Endothelial cell of umbilical vein (primary cell): ENCODE measurements at regions not wholly inside any gene's neighbourhood (a gene's known extent, or its start where the extent isn't known, plus 50 kb on each side); places are given as distances from the start of the nearest gene placed in this dataset.

ENCODE experiments used
- BruUV-seq: library from RNA; stranded (reverse); fragments of 400-500 nt; replicated peaks from 2 replicates; lab custom pipeline; 2021; lab: Mats Ljungman, UMichigan
- CTCF ChIA-PET: fragments of 300-600, 350-600 bp; sonication (Branson Sonifier 250); formaldehyde crosslinking; loops from one replicate; lab custom pipeline; 2021; ENCODE audit warnings: antibody characterized with exemption, inconsistent platforms; lab: Charles Lee
- POLR2A ChIA-PET: fragments of 300-600, 350-600 bp; sonication (Branson Sonifier 250); formaldehyde crosslinking; loops from one replicate; lab custom pipeline; 2021; ENCODE audit warnings: antibody characterized with exemption, inconsistent platforms; lab: Charles Lee
- DNase-seq: peaks from one replicate; pipeline ENCODE4 v3.0.0-alpha.2; 2011; ENCODE audit warnings: low read depth, low spot score
- FAIRE-seq: peaks from 2 replicates; lab custom pipeline; 2011; peaks lifted over from hg19 to GRCh38; lab: Jason Lieb, UNC
- H2AFZ ChIP-seq: 2 replicates; pipeline ENCODE4 v1.6.0; 2012; ENCODE audit warnings: low read depth, low read length, control low read depth, inconsistent platforms
- H3K27ac ChIP-seq: 2 replicates; pipeline ENCODE4 v1.5.1; 2011; ENCODE audit warnings: low read depth, mild to moderate bottlenecking, control low read depth, low read length, moderate library complexity; ENCODE audit not compliant: insufficient read depth
- H3K27me3 ChIP-seq, 2 experiments: 2 replicates each; pipeline versions ENCODE4 v1.6.0 to v1.6.1; 2011; ENCODE audit warnings: low read length in 2 of 2, mixed read lengths in 1 of 2; ENCODE audit not compliant: control insufficient read depth in 2 of 2, insufficient read depth in 2 of 2
- H3K36me3 ChIP-seq, 2 experiments: 2 replicates in 1 of 2; 3 replicates in 1 of 2; pipeline ENCODE4 v1.5.1; 2011; ENCODE audit warnings: low read length in 2 of 2, mild to moderate bottlenecking in 1 of 2, moderate library complexity in 1 of 2; ENCODE audit not compliant: control insufficient read depth in 2 of 2, insufficient read depth in 2 of 2; ENCODE audit errors: extremely low read depth in 1 of 2
- H3K4me1 ChIP-seq: 3 replicates; pipeline ENCODE4 v1.5.1; 2011; ENCODE audit warnings: mild to moderate bottlenecking, low read length; ENCODE audit not compliant: control insufficient read depth, insufficient read depth; ENCODE audit errors: extremely low read depth
- H3K4me2 ChIP-seq: 2 replicates; pipeline ENCODE4 v1.6.1; 2011; ENCODE audit warnings: low read length, control low read depth, mixed read lengths; ENCODE audit not compliant: insufficient read depth
- H3K4me3 ChIP-seq, 3 experiments: fragments of 200-600 bp in 1 of 3; sonication (generic), shearing (Covaris generic) in 1 of 3; replicated peaks in 1 of 3; 2 replicates each; pipeline ENCODE4 v1.5.1; 2011 to 2016; ENCODE audit warnings: control low read depth in 3 of 3, low read length in 3 of 3, mild to moderate bottlenecking in 2 of 3, inconsistent platforms in 1 of 3, low read depth in 1 of 3, moderate library complexity in 1 of 3; ENCODE audit not compliant: insufficient read depth in 1 of 3
- H3K79me2 ChIP-seq: 2 replicates; pipeline ENCODE4 v1.6.0; 2012; ENCODE audit warnings: low read length, inconsistent platforms; ENCODE audit not compliant: control insufficient read depth, insufficient read depth
- H3K9ac ChIP-seq: replicated peaks from 2 replicates; pipeline ENCODE3; 2011; ENCODE audit warnings: low read length, control low read depth; ENCODE audit not compliant: insufficient read depth; ENCODE audit errors: extremely low read depth
- H3K9me1 ChIP-seq: replicated peaks from 3 replicates; pipeline ENCODE4 v1.6.0; 2011; ENCODE audit warnings: mild to moderate bottlenecking, low read length; ENCODE audit not compliant: control insufficient read depth, insufficient read depth; ENCODE audit errors: extremely low read depth
- H3K9me3 ChIP-seq: replicated peaks from 2 replicates; pipeline ENCODE4 v1.5.1; 2012; ENCODE audit warnings: low read length, inconsistent platforms; ENCODE audit not compliant: control insufficient read depth, insufficient read depth
- H4K20me1 ChIP-seq: replicated peaks from 2 replicates; pipeline ENCODE3; 2011; ENCODE audit warnings: mild to moderate bottlenecking, low read length; ENCODE audit not compliant: control insufficient read depth, insufficient read depth; ENCODE audit errors: extremely low read depth
- EZH2 ChIP-seq: IDR thresholded peaks from 2 replicates; pipeline ENCODE4 v1.6.1; 2012; ENCODE audit warnings: borderline replicate concordance, low read depth, mild to moderate bottlenecking, moderate library complexity, low read length, inconsistent platforms; ENCODE audit not compliant: severe bottlenecking
- FOS ChIP-seq: IDR thresholded peaks from 2 replicates; pipeline ENCODE4 v1.6.1; 2011; ENCODE audit warnings: mild to moderate bottlenecking, low read length, moderate library complexity, borderline replicate concordance; ENCODE audit not compliant: insufficient read depth
- GATA2 ChIP-seq: IDR thresholded peaks from 2 replicates; pipeline ENCODE4 v1.7.0; 2011; ENCODE audit warnings: low read depth, mild to moderate bottlenecking, moderate library complexity, mixed read lengths, low read length; ENCODE audit not compliant: insufficient read length, insufficient read depth
- JUN ChIP-seq: IDR thresholded peaks from 2 replicates; pipeline ENCODE4 v1.6.1; 2011; ENCODE audit warnings: borderline replicate concordance, low read depth; ENCODE audit not compliant: insufficient read length, insufficient read depth
- MYC ChIP-seq: IDR thresholded peaks from one replicate; pipeline ENCODE4 v1.6.1; 2011; ENCODE audit warnings: mild to moderate bottlenecking, low read depth, low read length
- POLR2A ChIP-seq: IDR thresholded peaks from 2 replicates; pipeline ENCODE4 v1.6.1; 2012; ENCODE audit warnings: low read depth, mild to moderate bottlenecking, control low read depth, low read length
- POLR2AphosphoS5 ChIP-seq: IDR thresholded peaks from 2 replicates; pipeline ENCODE4 v1.6.1; 2012; ENCODE audit warnings: low read depth, mild to moderate bottlenecking, control low read depth, low read length, moderate library complexity; ENCODE audit not compliant: insufficient read depth
- dilution Hi-C: fragments of 300-500 bp; cut with MboI; formaldehyde crosslinking; loops from one replicate; pipeline ENCODE4 v1.15.0; 2019; ENCODE audit warnings: low sequenced_read_pairs; ENCODE audit not compliant: extremely low pct_ligation_motif_present
- intact Hi-C: fragments of 100-400 bp; cut with micrococcal nuclease; formaldehyde crosslinking; loops from one replicate; pipeline ENCODE4 v1.10.0; 2022
- TF ChIP-seq, protein P1 (sequence below): IDR thresholded peaks from 2 replicates; pipeline ENCODE4 v1.6.1; 2011; ENCODE audit not compliant: insufficient read depth, insufficient read length
- TF ChIP-seq, protein P2 (sequence below), 2 donors: IDR thresholded peaks; 1 replicate in 1 of 2; 2 replicates in 1 of 2; pipeline ENCODE4 v1.5.1; 2011; ENCODE audit warnings: low read length in 2 of 2, mild to moderate bottlenecking in 2 of 2, moderate library complexity in 2 of 2, control low read depth in 1 of 2, inconsistent platforms in 1 of 2, low read depth in 1 of 2; ENCODE audit not compliant: insufficient read depth in 1 of 2; ENCODE audit errors: extremely low read depth in 1 of 2

DNA sequence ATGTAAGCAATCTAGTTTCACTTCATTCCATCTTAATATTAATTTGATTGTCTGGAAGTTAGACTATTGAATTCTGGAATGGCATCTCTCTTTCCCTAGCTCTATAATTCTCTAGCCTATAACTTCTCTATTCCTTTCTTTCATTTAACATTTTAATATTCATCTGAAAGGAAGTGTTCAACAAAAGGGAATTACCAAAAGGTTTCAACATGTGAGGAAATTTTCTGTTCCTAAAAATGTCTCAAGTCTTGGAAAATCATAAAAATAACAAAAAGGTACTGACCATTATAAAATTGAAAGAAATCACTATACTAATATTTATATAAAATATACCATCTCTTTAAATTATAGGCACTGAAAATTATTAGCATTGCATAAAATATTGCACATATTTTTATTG is 228.7 kb downstream of the TXNL1 start:
- intact Hi-C loops (no loop called here), dilution Hi-C loops (no loop called here)
- Histone ChIP-seq H3K4me2 (no peak overlapping the region), H2AFZ (no peak overlapping the region), H4K20me1 (no peaks in the 10 kb centered on the region), H3K27me3 (no peaks in the 10 kb centered on the region), H3K9me3 (no peaks in the 10 kb centered on the region), H3K27ac (no peak overlapping the region), H3K4me3 (no peak overlapping the region), H3K36me3 (no peaks in the 10 kb centered on the region), H3K9me1 (no peaks in the 10 kb centered on the region), H3K4me1 (no peaks in the 10 kb centered on the region), H3K9ac (no peak overlapping the region), H3K79me2 (no peaks in the 10 kb centered on the region)
- ChIA-PET CTCF (no interaction called here), POLR2A (no interaction called here)
- FAIRE-seq (no peak), DNase-seq (no peak)
- TF ChIP-seq, protein P1, sequence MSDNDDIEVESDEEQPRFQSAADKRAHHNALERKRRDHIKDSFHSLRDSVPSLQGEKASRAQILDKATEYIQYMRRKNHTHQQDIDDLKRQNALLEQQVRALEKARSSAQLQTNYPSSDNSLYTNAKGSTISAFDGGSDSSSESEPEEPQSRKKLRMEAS: no peak
- TF ChIP-seq JUN (no peak), POLR2AphosphoS5 (no peak)
- BruUV-seq: no TSS peak

DNA sequence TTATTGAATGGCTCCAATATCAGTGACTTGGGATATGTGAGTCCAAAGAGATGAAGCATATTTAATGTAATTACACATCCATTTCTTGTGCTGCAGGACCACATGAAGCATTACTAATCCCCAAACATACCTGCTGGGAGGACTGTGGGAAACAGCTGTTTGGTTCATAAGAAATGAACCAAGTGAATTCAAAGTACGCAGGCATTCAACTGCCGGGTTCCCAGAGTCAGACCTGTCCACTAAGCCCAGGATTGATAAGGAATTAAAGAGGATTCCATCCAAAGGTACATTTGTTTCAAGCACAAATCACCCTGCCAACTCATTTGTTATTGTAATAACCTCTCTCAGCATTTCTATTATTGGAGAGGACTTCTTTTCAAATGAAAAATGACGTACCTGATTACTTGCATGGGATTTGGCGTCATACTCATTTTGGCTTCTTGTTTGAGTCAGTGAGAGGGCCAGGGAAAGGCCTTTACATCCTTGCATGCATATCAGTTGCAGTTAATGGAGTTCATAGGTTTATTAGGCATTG is 230.7 kb downstream of the TXNL1 start:
- Histone ChIP-seq H3K4me2 (no peak overlapping the region), H3K4me3 (no peak overlapping the region), H2AFZ (no peak overlapping the region), H3K36me3 (no peaks in the 10 kb centered on the region), H3K9me3 (no peaks in the 10 kb centered on the region), H3K27me3 (no peaks in the 10 kb centered on the region), H3K9me1 (no peaks in the 10 kb centered on the region), H3K4me1 (peaks cover 6% of the 10 kb centered on the region), H3K79me2 (no peaks in the 10 kb centered on the region), H3K9ac (no peak overlapping the region), H3K27ac (no peak overlapping the region), H4K20me1 (no peaks in the 10 kb centered on the region)
- ChIA-PET POLR2A (no interaction called here), CTCF (interaction anchor here (1.6 kb wide), 1 partner anchor 40 kb away, joined by 4 read pairs; no protein-coding TSS in a partner anchor)
- FAIRE-seq: no peak
- TF ChIP-seq POLR2A (no peak), MYC (no peak), GATA2 (no peak), FOS (no peak), EZH2 (no peak), POLR2AphosphoS5 (no peak), JUN (no peak)
- TF ChIP-seq, protein P2, sequence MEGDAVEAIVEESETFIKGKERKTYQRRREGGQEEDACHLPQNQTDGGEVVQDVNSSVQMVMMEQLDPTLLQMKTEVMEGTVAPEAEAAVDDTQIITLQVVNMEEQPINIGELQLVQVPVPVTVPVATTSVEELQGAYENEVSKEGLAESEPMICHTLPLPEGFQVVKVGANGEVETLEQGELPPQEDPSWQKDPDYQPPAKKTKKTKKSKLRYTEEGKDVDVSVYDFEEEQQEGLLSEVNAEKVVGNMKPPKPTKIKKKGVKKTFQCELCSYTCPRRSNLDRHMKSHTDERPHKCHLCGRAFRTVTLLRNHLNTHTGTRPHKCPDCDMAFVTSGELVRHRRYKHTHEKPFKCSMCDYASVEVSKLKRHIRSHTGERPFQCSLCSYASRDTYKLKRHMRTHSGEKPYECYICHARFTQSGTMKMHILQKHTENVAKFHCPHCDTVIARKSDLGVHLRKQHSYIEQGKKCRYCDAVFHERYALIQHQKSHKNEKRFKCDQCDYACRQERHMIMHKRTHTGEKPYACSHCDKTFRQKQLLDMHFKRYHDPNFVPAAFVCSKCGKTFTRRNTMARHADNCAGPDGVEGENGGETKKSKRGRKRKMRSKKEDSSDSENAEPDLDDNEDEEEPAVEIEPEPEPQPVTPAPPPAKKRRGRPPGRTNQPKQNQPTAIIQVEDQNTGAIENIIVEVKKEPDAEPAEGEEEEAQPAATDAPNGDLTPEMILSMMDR (IDR thresholded peaks at IDR 0.05; ENCODE audit: extremely low read depth in 1 of 2, insufficient read depth in 1 of 2, low read depth in 1 of 2, low read length in 2 of 2): no peak
- DNase-seq: no peak
- no TSS peak for BruUV-seq
- dilution Hi-C loops: no loop called here
- intact Hi-C loops: no loop called here
